SK-N-SH (cell line): ENCODE measurements at regions not wholly inside any gene's neighbourhood (a gene's known extent, or its start where the extent isn't known, plus 50 kb on each side); places are given as distances from the start of the nearest gene placed in this dataset.

ENCODE experiments used
- CTCF ChIA-PET: fragments of 300-600, 350-600 bp; formaldehyde crosslinking; extraction: SDS; loops from one replicate; lab custom pipeline; 2021; lab: Yijun Ruan, JAX
- POLR2A ChIA-PET: fragments of 350-600 bp; sonication (Branson Sonifier 250); formaldehyde crosslinking; extraction: SDS; loops from one replicate; lab custom pipeline; 2020; ENCODE audit warnings: antibody characterized with exemption, inconsistent platforms; lab: Yijun Ruan, JAX
- DNase-seq: peaks from one replicate; pipeline ENCODE4 v3.0.0; 2012
- H2AFZ ChIP-seq: fragments of 200-600 bp; sonication (generic); 2 replicates; pipeline ENCODE4 v1.8.1; 2016; ENCODE audit warnings: antibody characterized with exemption, mild to moderate bottlenecking, low read depth
- H3F3A ChIP-seq: fragments of 200-600 bp; sonication (generic); replicated peaks from 2 replicates; pipeline ENCODE3; 2016; ENCODE audit warnings: antibody characterized with exemption, mild to moderate bottlenecking; ENCODE audit not compliant: insufficient read depth
- H3K27ac ChIP-seq, 2 experiments: fragments of 200-500 bp in 1 of 2; fragments of 200-600 bp in 1 of 2; sonication (Bioruptor generic) in 1 of 2; sonication (generic), shearing (Covaris generic) in 1 of 2; 2 replicates each; pipeline versions ENCODE4 v1.5.1 to v1.6.1; 2014 to 2016; ENCODE audit warnings: low read depth in 2 of 2, inconsistent platforms in 1 of 2, low read length in 1 of 2, mild to moderate bottlenecking in 1 of 2, mixed read lengths in 1 of 2
- H3K27me3 ChIP-seq: fragments of 200-600 bp; sonication (generic), shearing (Covaris generic); 2 replicates; pipeline ENCODE4 v1.6.1; 2016; ENCODE audit warnings: mixed run types; ENCODE audit not compliant: insufficient read depth
- H3K36me3 ChIP-seq, 2 experiments: fragments of 200-500 bp in 1 of 2; fragments of 200-600 bp in 1 of 2; sonication (Bioruptor generic) in 1 of 2; sonication (generic) in 1 of 2; replicated peaks in 1 of 2; 2 replicates each; pipeline versions ENCODE3 to v1.5.1; 2014 to 2016; ENCODE audit warnings: low read length in 1 of 2, mild to moderate bottlenecking in 1 of 2; ENCODE audit not compliant: insufficient read depth in 2 of 2, control insufficient read depth in 1 of 2
- H3K4me1 ChIP-seq, 2 experiments: fragments of 200-500 bp in 1 of 2; fragments of 200-600 bp in 1 of 2; sonication (Bioruptor generic) in 1 of 2; sonication (generic), shearing (Covaris generic) in 1 of 2; 2 replicates each; pipeline versions ENCODE4 v1.5.1 to v1.6.1; 2014 to 2016; ENCODE audit warnings: low read depth in 1 of 2, low read length in 1 of 2, mixed run types in 1 of 2; ENCODE audit not compliant: insufficient read depth in 2 of 2, control insufficient read depth in 1 of 2
- H3K4me2 ChIP-seq: fragments of 200-600 bp; sonication (generic), shearing (Covaris generic); 2 replicates; pipeline ENCODE4 v1.6.1; 2017; ENCODE audit warnings: mixed run types
- H3K4me3 ChIP-seq, 2 experiments: fragments of 200-500 bp in 1 of 2; fragments of 200-600 bp in 1 of 2; sonication (Bioruptor generic) in 1 of 2; sonication (generic), shearing (Covaris generic) in 1 of 2; 2 replicates each; pipeline versions ENCODE4 v1.5.1 to v1.8.1; 2014 to 2016; ENCODE audit warnings: low read depth in 2 of 2, inconsistent platforms in 1 of 2, low read length in 1 of 2, mild to moderate bottlenecking in 1 of 2, mixed read lengths in 1 of 2, moderate library complexity in 1 of 2
- H3K79me2 ChIP-seq: fragments of 200-600 bp; sonication (generic); 2 replicates; pipeline ENCODE4 v1.8.1; 2017; ENCODE audit warnings: mild to moderate bottlenecking; ENCODE audit not compliant: insufficient read depth
- H3K9ac ChIP-seq: fragments of 200-600 bp; sonication (generic); 2 replicates; pipeline ENCODE4 v1.6.1; 2017; ENCODE audit warnings: mixed run types
- H3K9me2 ChIP-seq: fragments of 200-600 bp; sonication (generic); 2 replicates; pipeline ENCODE4 v1.6.1; 2017; ENCODE audit warnings: mixed run types
- H3K9me3 ChIP-seq: fragments of 200-600 bp; sonication (generic); 2 replicates; pipeline ENCODE4 v1.6.1; 2017; ENCODE audit warnings: mixed run types, mild to moderate bottlenecking, moderate library complexity
- H4K20me1 ChIP-seq: fragments of 200-600 bp; sonication (generic); 2 replicates; pipeline ENCODE4 v1.6.1; 2017; ENCODE audit warnings: mild to moderate bottlenecking, mixed run types; ENCODE audit not compliant: insufficient read depth
- CHD2 ChIP-seq: fragments of 150-350 bp; IDR thresholded peaks from 2 replicates; pipeline ENCODE4 v1.6.1; 2018; ENCODE audit warnings: low read length; ENCODE audit not compliant: partially characterized antibody
- ELF1 ChIP-seq: IDR thresholded peaks from 2 replicates; pipeline ENCODE4 v1.4.0; 2012
- EP300 ChIP-seq, 2 experiments: IDR thresholded peaks; 2 replicates each; pipeline versions ENCODE4 v1.4.0 to v1.6.1; 2012; ENCODE audit warnings: borderline replicate concordance in 1 of 2, low read depth in 1 of 2, low read length in 1 of 2
- FOSL2 ChIP-seq: IDR thresholded peaks from 2 replicates; pipeline ENCODE4 v1.4.0; 2012; ENCODE audit warnings: low read depth, mild to moderate bottlenecking, moderate library complexity, borderline replicate concordance
- FOXJ3 ChIP-seq: sonication (generic); formaldehyde crosslinking; IDR thresholded peaks from 2 replicates; pipeline ENCODE4 v1.5.1; 2020; ENCODE audit warnings: mild to moderate bottlenecking, missing genetic modification reagents
- GABPA ChIP-seq: IDR thresholded peaks from 2 replicates; pipeline ENCODE4 v1.4.0; 2012; ENCODE audit warnings: low read depth, mild to moderate bottlenecking
- RAD21 ChIP-seq: IDR thresholded peaks from 2 replicates; pipeline ENCODE4 v1.6.1; 2012; ENCODE audit warnings: mild to moderate bottlenecking, low read length
- RCOR1 ChIP-seq: fragments of 150-350 bp; IDR thresholded peaks from 2 replicates; pipeline ENCODE4 v1.6.1; 2017; ENCODE audit warnings: antibody characterized with exemption, low read length
- RFX5 ChIP-seq: IDR thresholded peaks from 2 replicates; pipeline ENCODE4 v1.6.1; 2012; ENCODE audit warnings: mild to moderate bottlenecking, improper control_type of control experiment, low read length
- RXRA ChIP-seq: IDR thresholded peaks from 2 replicates; pipeline ENCODE4 v1.4.0; 2012; ENCODE audit warnings: low read depth, mild to moderate bottlenecking, borderline replicate concordance
- SIN3A ChIP-seq: IDR thresholded peaks from 2 replicates; pipeline ENCODE4 v1.6.1; 2012; ENCODE audit warnings: low read depth, mild to moderate bottlenecking, low read length, moderate library complexity, borderline replicate concordance
- SMC3 ChIP-seq: IDR thresholded peaks from 2 replicates; pipeline ENCODE4 v1.6.1; 2012; ENCODE audit warnings: low read depth, low read length, improper control_type of control experiment
- TAF1 ChIP-seq: IDR thresholded peaks from 2 replicates; pipeline ENCODE4 v1.6.1; 2012; ENCODE audit warnings: low read depth, mild to moderate bottlenecking, low read length, moderate library complexity, borderline replicate concordance
- TCF12 ChIP-seq: IDR thresholded peaks from 2 replicates; pipeline ENCODE4 v1.4.0; 2012
- WGBS: methylation state at CpG from one replicate; pipeline ENCODE4 v1.1.6; 2017; ENCODE audit warnings: low lambda C conversion rate; 5-methylcytosine and 5-hydroxymethylcytosine counted together
- TF ChIP-seq, protein P1 (sequence below): IDR thresholded peaks from 2 replicates; pipeline ENCODE4 v1.4.0; 2012; ENCODE audit warnings: low read depth, borderline replicate concordance
- TF ChIP-seq, protein P2 (sequence below): IDR thresholded peaks from 2 replicates; pipeline ENCODE4 v1.4.0; 2012; ENCODE audit warnings: low read depth
- TF ChIP-seq, protein P3 (sequence below): IDR thresholded peaks from 2 replicates; pipeline ENCODE4 v1.6.1; 2012; ENCODE audit warnings: mild to moderate bottlenecking, low read depth, low read length, moderate library complexity
- TF ChIP-seq, protein P4 (sequence below): fragments of 150-350 bp; IDR thresholded peaks from 2 replicates; pipeline ENCODE4 v1.6.1; 2017; ENCODE audit warnings: antibody characterized with exemption, low read length, low read depth, borderline replicate concordance
- TF ChIP-seq, protein P5 (sequence below): IDR thresholded peaks from 2 replicates; pipeline ENCODE4; 2012
- TF ChIP-seq, protein P6 (sequence below): IDR thresholded peaks from 2 replicates; pipeline ENCODE4 v1.4.0; 2012; ENCODE audit warnings: low read depth, borderline replicate concordance
- TF ChIP-seq, protein P7 (sequence below): fragments of 200-600 bp; sonication (generic); IDR thresholded peaks from 2 replicates; pipeline ENCODE4 v1.6.1; 2017; ENCODE audit warnings: antibody characterized with exemption, mild to moderate bottlenecking, moderate library complexity

GRCh38 chr7:81499262-81500116 is 270.4 kb downstream of the HGF start:
- peak; percentile 47 for DNase-seq
- peak overlapping the region; percentile 27 for H2AFZ ChIP-seq
- TF ChIP-seq RCOR1 (no peak), SIN3A (no peak), EP300 (IDR thresholded peaks at IDR 0.05; ENCODE audit: borderline replicate concordance in 1 of 2, low read depth in 1 of 2, low read length in 1 of 2) (peak in 1 of 2 experiments; percentile 53; a peak in 2 of 4 replicates), RFX5 (no peak), ELF1 (no peak), CHD2 (no peak), FOXJ3 (no peak), RAD21 (peak; percentile 95), TAF1 (no peak), SMC3 (peak; percentile 90), RXRA (no peak), TCF12 (peak; percentile 46; the same call in 1 of the 2 replicates), GABPA (no peak), FOSL2 (peak; percentile 22; the same call in 1 of the 2 replicates)
- TF ChIP-seq, protein P1, sequence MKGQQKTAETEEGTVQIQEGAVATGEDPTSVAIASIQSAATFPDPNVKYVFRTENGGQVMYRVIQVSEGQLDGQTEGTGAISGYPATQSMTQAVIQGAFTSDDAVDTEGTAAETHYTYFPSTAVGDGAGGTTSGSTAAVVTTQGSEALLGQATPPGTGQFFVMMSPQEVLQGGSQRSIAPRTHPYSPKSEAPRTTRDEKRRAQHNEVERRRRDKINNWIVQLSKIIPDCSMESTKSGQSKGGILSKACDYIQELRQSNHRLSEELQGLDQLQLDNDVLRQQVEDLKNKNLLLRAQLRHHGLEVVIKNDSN = no peak
- TF ChIP-seq, protein P2, sequence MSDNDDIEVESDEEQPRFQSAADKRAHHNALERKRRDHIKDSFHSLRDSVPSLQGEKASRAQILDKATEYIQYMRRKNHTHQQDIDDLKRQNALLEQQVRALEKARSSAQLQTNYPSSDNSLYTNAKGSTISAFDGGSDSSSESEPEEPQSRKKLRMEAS = no peak
- TF ChIP-seq, protein P3, sequence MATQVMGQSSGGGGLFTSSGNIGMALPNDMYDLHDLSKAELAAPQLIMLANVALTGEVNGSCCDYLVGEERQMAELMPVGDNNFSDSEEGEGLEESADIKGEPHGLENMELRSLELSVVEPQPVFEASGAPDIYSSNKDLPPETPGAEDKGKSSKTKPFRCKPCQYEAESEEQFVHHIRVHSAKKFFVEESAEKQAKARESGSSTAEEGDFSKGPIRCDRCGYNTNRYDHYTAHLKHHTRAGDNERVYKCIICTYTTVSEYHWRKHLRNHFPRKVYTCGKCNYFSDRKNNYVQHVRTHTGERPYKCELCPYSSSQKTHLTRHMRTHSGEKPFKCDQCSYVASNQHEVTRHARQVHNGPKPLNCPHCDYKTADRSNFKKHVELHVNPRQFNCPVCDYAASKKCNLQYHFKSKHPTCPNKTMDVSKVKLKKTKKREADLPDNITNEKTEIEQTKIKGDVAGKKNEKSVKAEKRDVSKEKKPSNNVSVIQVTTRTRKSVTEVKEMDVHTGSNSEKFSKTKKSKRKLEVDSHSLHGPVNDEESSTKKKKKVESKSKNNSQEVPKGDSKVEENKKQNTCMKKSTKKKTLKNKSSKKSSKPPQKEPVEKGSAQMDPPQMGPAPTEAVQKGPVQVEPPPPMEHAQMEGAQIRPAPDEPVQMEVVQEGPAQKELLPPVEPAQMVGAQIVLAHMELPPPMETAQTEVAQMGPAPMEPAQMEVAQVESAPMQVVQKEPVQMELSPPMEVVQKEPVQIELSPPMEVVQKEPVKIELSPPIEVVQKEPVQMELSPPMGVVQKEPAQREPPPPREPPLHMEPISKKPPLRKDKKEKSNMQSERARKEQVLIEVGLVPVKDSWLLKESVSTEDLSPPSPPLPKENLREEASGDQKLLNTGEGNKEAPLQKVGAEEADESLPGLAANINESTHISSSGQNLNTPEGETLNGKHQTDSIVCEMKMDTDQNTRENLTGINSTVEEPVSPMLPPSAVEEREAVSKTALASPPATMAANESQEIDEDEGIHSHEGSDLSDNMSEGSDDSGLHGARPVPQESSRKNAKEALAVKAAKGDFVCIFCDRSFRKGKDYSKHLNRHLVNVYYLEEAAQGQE = no peak
- TF ChIP-seq, protein P4, sequence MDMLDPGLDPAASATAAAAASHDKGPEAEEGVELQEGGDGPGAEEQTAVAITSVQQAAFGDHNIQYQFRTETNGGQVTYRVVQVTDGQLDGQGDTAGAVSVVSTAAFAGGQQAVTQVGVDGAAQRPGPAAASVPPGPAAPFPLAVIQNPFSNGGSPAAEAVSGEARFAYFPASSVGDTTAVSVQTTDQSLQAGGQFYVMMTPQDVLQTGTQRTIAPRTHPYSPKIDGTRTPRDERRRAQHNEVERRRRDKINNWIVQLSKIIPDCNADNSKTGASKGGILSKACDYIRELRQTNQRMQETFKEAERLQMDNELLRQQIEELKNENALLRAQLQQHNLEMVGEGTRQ = no peak
- TF ChIP-seq, protein P5, sequence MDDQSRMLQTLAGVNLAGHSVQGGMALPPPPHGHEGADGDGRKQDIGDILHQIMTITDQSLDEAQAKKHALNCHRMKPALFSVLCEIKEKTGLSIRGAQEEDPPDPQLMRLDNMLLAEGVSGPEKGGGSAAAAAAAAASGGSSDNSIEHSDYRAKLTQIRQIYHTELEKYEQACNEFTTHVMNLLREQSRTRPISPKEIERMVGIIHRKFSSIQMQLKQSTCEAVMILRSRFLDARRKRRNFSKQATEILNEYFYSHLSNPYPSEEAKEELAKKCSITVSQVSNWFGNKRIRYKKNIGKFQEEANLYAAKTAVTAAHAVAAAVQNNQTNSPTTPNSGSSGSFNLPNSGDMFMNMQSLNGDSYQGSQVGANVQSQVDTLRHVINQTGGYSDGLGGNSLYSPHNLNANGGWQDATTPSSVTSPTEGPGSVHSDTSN = no peak
- TF ChIP-seq, protein P6, sequence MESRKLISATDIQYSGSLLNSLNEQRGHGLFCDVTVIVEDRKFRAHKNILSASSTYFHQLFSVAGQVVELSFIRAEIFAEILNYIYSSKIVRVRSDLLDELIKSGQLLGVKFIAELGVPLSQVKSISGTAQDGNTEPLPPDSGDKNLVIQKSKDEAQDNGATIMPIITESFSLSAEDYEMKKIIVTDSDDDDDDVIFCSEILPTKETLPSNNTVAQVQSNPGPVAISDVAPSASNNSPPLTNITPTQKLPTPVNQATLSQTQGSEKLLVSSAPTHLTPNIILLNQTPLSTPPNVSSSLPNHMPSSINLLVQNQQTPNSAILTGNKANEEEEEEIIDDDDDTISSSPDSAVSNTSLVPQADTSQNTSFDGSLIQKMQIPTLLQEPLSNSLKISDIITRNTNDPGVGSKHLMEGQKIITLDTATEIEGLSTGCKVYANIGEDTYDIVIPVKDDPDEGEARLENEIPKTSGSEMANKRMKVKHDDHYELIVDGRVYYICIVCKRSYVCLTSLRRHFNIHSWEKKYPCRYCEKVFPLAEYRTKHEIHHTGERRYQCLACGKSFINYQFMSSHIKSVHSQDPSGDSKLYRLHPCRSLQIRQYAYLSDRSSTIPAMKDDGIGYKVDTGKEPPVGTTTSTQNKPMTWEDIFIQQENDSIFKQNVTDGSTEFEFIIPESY = no peak
- TF ChIP-seq, protein P7, sequence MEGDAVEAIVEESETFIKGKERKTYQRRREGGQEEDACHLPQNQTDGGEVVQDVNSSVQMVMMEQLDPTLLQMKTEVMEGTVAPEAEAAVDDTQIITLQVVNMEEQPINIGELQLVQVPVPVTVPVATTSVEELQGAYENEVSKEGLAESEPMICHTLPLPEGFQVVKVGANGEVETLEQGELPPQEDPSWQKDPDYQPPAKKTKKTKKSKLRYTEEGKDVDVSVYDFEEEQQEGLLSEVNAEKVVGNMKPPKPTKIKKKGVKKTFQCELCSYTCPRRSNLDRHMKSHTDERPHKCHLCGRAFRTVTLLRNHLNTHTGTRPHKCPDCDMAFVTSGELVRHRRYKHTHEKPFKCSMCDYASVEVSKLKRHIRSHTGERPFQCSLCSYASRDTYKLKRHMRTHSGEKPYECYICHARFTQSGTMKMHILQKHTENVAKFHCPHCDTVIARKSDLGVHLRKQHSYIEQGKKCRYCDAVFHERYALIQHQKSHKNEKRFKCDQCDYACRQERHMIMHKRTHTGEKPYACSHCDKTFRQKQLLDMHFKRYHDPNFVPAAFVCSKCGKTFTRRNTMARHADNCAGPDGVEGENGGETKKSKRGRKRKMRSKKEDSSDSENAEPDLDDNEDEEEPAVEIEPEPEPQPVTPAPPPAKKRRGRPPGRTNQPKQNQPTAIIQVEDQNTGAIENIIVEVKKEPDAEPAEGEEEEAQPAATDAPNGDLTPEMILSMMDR = peak; percentile 99

More at GRCh38 chr7:81499262-81500116, 270.4 kb downstream of the HGF start:
- Histone ChIP-seq H4K20me1 (no peaks in the 10 kb centered on the region), H3K27ac (peak overlapping the region; percentile 75 to 84), H3K4me2 (peak overlapping the region; percentile 10; the same call in 1 of the 2 replicates), H3K9ac (peak overlapping the region; percentile 0; the same call in 1 of the 2 replicates), H3K9me2 (no peaks in the 10 kb centered on the region), H3K9me3 (no peaks in the 10 kb centered on the region), H3K36me3 (no peaks in the 10 kb centered on the region), H3K27me3 (no peaks in the 10 kb centered on the region), H3K79me2 (no peaks in the 10 kb centered on the region), H3K4me1 (peaks cover 8 to 9% of the 10 kb centered on the region in 2 experiments; a peak in 1 of 4 replicates), H3F3A (no peaks in the 10 kb centered on the region), H3K4me3 (no peak overlapping the region)
- 55% methylated on average over 4 of the region's 4 CpGs for WGBS
- ChIA-PET CTCF (interaction anchor here (0.5 to 4.8 kb wide), 72 partner anchors 8 to 1573 kb away, joined by 3 to 182 read pairs (median 5); no protein-coding TSS in a partner anchor), POLR2A (interaction anchor here (0.6 kb wide), 1 partner anchor 201 kb away, joined by 4 read pairs; no protein-coding TSS in a partner anchor)
